ENCODE measurements at regions not wholly inside any gene's neighbourhood (a gene's known extent, or its start where the extent isn't known, plus 50 kb on each side); places are given as distances from the start of the nearest gene placed in this dataset.
"Not testable (repeated sequence)": the region's sequence is repeated elsewhere in the genome, so short reads cannot be mapped to it uniquely, and the experiment has no call there.

- TF ChIP-seq, protein P1, sequence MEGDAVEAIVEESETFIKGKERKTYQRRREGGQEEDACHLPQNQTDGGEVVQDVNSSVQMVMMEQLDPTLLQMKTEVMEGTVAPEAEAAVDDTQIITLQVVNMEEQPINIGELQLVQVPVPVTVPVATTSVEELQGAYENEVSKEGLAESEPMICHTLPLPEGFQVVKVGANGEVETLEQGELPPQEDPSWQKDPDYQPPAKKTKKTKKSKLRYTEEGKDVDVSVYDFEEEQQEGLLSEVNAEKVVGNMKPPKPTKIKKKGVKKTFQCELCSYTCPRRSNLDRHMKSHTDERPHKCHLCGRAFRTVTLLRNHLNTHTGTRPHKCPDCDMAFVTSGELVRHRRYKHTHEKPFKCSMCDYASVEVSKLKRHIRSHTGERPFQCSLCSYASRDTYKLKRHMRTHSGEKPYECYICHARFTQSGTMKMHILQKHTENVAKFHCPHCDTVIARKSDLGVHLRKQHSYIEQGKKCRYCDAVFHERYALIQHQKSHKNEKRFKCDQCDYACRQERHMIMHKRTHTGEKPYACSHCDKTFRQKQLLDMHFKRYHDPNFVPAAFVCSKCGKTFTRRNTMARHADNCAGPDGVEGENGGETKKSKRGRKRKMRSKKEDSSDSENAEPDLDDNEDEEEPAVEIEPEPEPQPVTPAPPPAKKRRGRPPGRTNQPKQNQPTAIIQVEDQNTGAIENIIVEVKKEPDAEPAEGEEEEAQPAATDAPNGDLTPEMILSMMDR (IDR thresholded peaks at IDR 0.05) = not testable (repeated sequence)
- TF ChIP-seq POLR2AphosphoS5 (IDR thresholded peaks at IDR 0.05) = not testable (repeated sequence)
Measured at GRCh38 chr16:29233705-29234404, 172.7 kb downstream of the NPIPB11 start.
